Memory B cell (primary cell): ENCODE measurements at regions not wholly inside any gene's neighbourhood (a gene's known extent, or its start where the extent isn't known, plus 50 kb on each side); places are given as distances from the start of the nearest gene placed in this dataset.

Experiments
- ATAC-seq: fragments of 150-1000 bp; cut with Tn5 transposase; 2 replicates; pipeline ENCODE4 v1.10.0; 2021; ENCODE audit warnings: low read depth, mild to moderate bottlenecking, moderate library complexity
- DNase-seq, 2 donors: peaks; one replicate each; pipeline ENCODE4 v3.0.0; 2022; ENCODE audit warnings: low spot score in 2 of 2
- H3K27ac Mint-ChIP-seq: one replicate; pipeline ENCODE4 v1.8.0; 2022; ENCODE audit warnings: mild to moderate bottlenecking, moderate library complexity, mixed read lengths
- H3K27me3 Mint-ChIP-seq: one replicate; pipeline ENCODE4 v1.8.0; 2022; ENCODE audit warnings: mixed read lengths
- H3K36me3 Mint-ChIP-seq: one replicate; pipeline ENCODE4 v1.8.0; 2022; ENCODE audit warnings: mild to moderate bottlenecking, mixed read lengths
- H3K4me1 Mint-ChIP-seq: one replicate; pipeline ENCODE4 v1.8.0; 2022; ENCODE audit warnings: mixed read lengths
- H3K4me3 Mint-ChIP-seq: one replicate; pipeline ENCODE4 v1.8.0; 2022; ENCODE audit warnings: mild to moderate bottlenecking, moderate library complexity, mixed read lengths
- H3K9me3 Mint-ChIP-seq: one replicate; pipeline ENCODE4 v1.8.0; 2022; ENCODE audit warnings: mixed read lengths

DNA sequence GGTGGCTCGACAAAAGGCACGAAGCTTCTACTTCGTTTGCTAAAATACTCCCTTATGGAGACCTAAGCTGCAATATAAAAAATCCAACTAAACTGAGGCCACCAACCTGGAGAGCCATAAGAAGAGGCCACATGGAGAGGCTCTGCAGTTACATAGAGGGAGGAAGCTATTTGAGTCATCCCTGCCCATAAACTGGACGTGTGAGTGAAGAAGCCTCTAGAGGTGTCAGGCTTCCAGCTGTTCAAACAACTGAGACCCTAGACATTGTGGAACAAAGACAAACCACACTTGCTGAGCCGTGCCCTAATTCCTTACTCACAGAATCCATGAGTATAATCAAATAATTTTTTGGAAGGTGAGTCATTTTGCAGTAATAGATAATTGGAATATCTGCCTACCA lies 50.2 kb upstream of the GMNC start:
- Mint-ChIP-seq H3K4me3 (no peak overlapping the region), H3K36me3 (no peaks in the 10 kb centered on the region), H3K27me3 (peaks cover 2% of the 10 kb centered on the region), H3K27ac (no peak overlapping the region), H3K9me3 (no peaks in the 10 kb centered on the region), H3K4me1 (no peaks in the 10 kb centered on the region)
- ATAC-seq (no peak), DNase-seq (no peak)
